HG02678 (cell line): ENCODE measurements at regions not wholly inside any gene's neighbourhood (a gene's known extent, or its start where the extent isn't known, plus 50 kb on each side); places are given as distances from the start of the nearest gene placed in this dataset.
A peak's percentile ranks its signal among the peaks of the same experiment; 100 is the strongest.
"Not testable (repeated sequence)": the region's sequence is repeated elsewhere in the genome, so short reads cannot be mapped to it uniquely, and the experiment has no call there.

Source experiments
- ATAC-seq: cut with Tn5 transposase; IDR thresholded peaks from one replicate; pipeline ENCODE4 v1.9.1; 2021; ENCODE audit warnings: mild to moderate bottlenecking, moderate library complexity; ENCODE audit not compliant: unreplicated experiment

DNA sequence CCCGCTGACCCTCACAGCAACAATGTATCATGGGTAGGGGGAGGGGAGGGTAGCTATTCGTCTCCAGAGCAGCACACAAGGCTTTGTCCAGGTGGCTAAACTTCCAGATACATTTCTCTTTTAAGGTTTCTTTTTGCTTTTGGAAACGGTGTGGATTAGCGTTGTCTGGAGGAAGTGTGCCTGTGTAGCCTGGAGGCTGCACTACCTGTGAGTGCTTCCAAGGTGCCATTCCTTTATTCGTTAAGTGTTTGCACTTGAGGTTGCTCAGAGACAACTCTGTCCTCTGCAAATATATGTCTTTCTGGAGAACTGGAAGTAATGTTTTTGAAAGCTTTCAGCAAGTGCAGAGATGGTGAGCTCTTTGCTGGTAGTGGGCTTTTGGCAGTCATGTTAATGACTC lies 53.1 kb downstream of the HSFY1 start:
- ATAC-seq, result not testable (repeated sequence)

DNA sequence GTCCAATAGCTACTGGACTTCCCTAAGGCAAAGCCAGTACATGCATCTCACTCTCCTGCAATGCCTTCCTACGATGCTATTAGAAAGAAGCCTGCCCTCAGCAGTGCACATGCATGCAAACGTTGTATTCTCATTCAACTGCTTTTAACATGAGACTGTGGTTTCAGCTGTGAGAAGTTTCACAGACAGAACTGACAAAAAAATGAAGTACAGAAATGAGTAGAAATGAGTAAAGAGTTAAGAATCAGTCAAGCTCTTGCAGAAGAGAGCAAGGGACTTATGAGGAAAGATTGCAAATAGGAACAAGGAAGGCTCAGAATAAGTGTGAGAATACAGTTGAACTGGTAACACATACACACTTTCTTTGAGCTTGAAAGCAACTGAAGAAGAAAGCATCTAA lies 54.8 kb downstream of the HSFY1 start:
- ATAC-seq, result peak; percentile 58

DNA sequence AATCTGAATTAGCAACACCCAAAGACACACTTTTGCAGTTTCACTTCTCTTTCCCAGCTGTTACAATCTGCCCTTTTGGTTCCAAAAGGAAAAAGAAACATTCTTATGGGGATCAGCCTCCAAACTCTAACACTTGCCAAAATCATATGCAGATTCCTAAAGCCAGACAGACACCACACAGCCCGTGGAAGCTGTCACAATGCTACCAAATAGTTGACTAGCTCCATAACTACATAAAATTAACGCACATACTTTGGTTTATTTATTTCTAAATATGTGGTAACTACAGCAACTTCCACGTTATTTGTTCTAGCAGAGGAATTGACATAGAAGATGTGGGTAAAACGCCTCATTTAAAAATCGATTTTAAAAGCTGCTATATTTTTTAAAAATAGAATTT lies 59.7 kb downstream of the HSFY1 start:
- ATAC-seq, result not testable (repeated sequence)

DNA sequence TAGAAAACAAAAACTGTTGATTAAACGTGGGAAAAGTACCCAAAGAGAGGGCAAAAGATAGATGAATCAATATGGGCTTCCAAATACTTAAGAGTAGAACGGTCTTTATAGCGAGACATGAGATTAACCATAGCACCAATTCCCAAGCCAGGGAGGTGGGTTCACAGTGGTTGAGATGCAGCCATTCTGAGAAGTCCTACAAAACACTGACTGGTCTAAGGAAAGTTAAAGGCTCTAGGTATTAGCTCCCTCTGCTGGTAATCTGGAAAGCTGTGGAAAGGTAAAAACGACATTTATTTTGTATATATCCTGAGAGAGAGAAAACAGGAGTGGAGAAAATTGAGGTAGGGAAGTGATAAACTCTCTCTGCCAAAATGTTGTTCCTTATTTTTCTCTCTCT lies 61.7 kb downstream of the HSFY1 start:
- not testable (repeated sequence) for ATAC-seq

- not testable (repeated sequence) for ATAC-seq
These were observed 69.3 kb downstream of the HSFY1 start for GRCh38 chrY:18615809-18616208.

- not testable (repeated sequence) for ATAC-seq
These were observed 83.4 kb downstream of the HSFY1 start for GRCh38 chrY:18629805-18630516.

DNA sequence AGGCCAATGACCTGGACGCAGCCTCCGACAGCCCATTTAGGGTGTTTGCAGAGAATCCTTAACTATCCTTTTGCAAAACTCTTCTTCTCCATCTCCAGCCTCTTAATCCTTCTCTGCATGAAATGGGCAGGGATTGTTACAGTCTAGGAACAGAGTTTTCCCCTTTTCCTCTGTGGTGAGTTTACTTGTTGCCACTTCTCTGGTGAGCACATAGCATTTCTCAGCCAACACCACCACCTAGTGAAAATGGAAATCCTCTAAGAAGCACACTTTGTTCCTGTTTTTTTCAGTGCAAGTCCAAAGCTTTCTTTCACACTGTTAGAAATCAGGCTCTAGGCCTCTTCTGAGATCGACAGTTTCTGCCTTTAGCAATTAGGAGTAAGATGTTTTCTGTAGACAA lies 84.1 kb downstream of the HSFY1 start:
- ATAC-seq, result not testable (repeated sequence)

GRCh38 chrY:18631610-18632009 lies 85.1 kb downstream of the HSFY1 start:
- ATAC-seq, result not testable (repeated sequence)

- ATAC-seq, result no peak
These were observed 104.2 kb downstream of the HSFY1 start for GRCh38 chrY:18650746-18651145.

DNA sequence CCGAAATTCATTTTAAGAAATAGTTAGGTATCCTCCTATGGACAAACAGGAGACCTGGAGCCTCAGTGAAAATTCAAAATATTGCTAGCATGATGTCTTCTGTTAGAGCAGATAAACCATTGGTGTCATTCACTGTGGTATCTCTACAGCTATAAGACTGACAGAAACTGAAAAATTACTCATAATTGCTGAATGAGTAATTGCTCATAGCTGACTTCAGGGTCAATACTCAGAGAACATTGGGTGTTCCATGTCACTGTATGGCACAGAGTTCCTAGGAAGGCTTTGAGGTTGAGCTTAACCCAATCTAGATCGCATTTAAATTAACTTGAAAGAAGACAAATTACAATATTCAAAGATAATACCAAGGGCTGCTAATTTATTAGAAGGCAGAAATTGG lies 109.0 kb downstream of the HSFY2 start:
- ATAC-seq, result no peak

DNA sequence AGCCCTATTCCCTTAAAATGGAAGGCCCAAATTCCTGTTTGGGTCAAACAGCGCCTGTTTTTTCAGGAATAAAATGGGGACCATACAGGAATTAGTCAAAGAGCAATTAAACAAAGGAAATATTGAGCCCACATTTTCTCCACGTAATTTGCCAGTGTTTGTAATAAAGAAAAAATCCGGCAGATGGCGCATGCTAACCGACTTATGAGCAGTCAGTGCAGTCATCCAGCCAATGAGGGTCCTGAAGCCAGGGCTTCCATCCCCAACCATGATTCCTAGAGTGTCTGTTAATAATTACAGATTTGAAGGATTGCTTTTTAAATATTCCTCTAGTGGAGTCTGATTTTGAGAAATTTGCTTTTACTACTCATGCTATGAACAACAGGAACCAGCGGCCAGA lies 103.7 kb downstream of the HSFY2 start:
- ATAC-seq, result no peak

DNA sequence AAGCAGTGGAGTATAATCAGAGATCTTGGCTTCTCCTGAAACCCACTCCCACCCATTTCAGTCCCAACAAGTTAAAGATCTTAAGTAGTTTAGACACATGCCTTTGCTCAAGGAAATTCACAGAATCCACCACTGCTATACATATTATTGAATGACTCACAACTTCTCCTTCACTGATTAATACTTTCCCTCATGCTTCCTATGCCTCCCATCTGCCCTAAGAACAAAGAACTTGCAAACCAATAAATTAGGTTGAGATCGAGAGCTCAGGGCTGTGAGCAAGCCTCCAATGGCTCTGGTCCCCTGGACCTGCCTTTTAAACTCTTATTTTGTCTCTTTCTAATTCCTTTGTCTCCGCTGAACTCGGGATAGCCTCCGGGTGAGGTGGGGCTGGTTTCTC lies 101.6 kb downstream of the HSFY2 start:
- ATAC-seq, result no peak

GRCh38 chrY:18686027-18686426 lies 87.5 kb downstream of the HSFY2 start:
- not testable (repeated sequence) for ATAC-seq

GRCh38 chrY:18688362-18688761 lies 85.2 kb downstream of the HSFY2 start:
- not testable (repeated sequence) for ATAC-seq

- not testable (repeated sequence) for ATAC-seq
These were observed 84.1 kb downstream of the HSFY2 start for GRCh38 chrY:18689420-18689819.

DNA sequence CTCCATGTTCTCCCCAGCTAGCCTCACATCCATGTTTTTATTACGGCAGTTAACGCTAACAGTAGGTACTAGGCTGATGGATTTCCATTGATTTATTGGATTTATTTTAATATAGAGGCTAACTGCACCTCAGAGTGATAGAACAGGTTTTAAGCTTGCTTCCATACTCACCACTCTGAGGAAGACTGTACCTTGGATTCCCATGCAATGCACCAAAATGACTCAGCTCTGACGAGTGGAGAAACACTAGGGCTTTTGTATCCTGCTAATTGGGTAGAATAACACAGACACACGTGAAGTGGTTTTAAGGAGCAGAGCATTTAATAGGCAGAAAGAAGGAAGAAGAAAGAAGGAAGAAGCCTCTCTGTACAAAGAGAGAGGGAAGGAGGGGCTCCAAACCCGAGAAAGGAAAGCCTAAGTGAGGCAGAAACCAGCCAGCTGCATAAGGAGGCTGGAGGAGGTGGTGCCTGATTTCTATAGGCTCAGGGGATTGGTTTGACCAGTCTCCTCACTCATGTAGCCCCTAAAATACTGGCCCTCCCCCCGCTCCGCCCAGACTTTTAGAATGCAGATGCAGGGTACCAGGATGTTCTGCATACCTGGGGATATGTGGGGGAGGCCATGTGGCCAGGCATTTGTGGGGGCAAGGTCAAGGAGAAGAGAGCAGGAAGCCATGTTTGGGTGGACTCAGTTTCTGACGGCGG lies 83.5 kb downstream of the HSFY2 start:
- ATAC-seq, result not testable (repeated sequence)

DNA sequence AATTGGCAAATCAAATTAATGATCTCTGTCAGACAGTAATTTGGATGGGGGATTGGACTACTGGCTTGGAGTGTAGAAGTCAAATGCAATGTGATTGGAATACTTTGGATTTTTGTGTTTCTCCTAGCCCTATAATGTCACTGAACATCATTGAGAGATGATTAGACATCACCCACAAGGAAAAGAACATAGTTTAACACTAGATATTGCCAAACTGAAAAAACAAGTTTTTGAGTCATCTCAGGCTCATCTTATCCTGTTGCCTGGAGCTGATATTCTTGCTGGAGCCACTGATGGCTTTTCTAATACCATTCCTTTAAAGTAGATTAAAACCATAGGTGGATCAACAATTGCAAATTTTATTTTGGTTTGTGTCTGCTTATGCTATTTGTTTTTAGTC lies 76.7 kb downstream of the HSFY2 start:
- ATAC-seq, result not testable (repeated sequence)

- ATAC-seq, result not testable (repeated sequence)
These were observed 69.3 kb downstream of the HSFY2 start for GRCh38 chrY:18704198-18704597.

DNA sequence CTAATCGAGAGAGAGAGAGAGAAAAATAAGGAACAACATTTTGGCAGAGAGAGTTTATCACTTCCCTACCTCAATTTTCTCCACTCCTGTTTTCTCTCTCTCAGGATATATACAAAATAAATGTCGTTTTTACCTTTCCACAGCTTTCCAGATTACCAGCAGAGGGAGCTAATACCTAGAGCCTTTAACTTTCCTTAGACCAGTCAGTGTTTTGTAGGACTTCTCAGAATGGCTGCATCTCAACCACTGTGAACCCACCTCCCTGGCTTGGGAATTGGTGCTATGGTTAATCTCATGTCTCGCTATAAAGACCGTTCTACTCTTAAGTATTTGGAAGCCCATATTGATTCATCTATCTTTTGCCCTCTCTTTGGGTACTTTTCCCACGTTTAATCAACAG lies 61.8 kb downstream of the HSFY2 start:
- ATAC-seq, result not testable (repeated sequence)

DNA sequence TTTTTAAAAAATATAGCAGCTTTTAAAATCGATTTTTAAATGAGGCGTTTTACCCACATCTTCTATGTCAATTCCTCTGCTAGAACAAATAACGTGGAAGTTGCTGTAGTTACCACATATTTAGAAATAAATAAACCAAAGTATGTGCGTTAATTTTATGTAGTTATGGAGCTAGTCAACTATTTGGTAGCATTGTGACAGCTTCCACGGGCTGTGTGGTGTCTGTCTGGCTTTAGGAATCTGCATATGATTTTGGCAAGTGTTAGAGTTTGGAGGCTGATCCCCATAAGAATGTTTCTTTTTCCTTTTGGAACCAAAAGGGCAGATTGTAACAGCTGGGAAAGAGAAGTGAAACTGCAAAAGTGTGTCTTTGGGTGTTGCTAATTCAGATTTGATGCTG lies 59.8 kb downstream of the HSFY2 start:
- not testable (repeated sequence) for ATAC-seq

- peak; percentile 60 for ATAC-seq
These were observed 54.8 kb downstream of the HSFY2 start for GRCh38 chrY:18718714-18719113.

GRCh38 chrY:18720395-18720794 lies 53.1 kb downstream of the HSFY2 start:
- ATAC-seq, result not testable (repeated sequence)
